ENCODE measurements at regions not wholly inside any gene's neighbourhood (a gene's known extent, or its start where the extent isn't known, plus 50 kb on each side); places are given as distances from the start of the nearest gene placed in this dataset.
"Not testable (repeated sequence)": the region's sequence is repeated elsewhere in the genome, so short reads cannot be mapped to it uniquely, and the experiment has no call there.

- DNase-seq: not testable (repeated sequence)
Measured at GRCh38 chr10:109809954-109810353, 113.4 kb downstream of the XPNPEP1 start.

- DNase-seq: not testable (repeated sequence)
Measured at GRCh38 chr10:109801191-109801590, 122.1 kb downstream of the XPNPEP1 start.

DNA sequence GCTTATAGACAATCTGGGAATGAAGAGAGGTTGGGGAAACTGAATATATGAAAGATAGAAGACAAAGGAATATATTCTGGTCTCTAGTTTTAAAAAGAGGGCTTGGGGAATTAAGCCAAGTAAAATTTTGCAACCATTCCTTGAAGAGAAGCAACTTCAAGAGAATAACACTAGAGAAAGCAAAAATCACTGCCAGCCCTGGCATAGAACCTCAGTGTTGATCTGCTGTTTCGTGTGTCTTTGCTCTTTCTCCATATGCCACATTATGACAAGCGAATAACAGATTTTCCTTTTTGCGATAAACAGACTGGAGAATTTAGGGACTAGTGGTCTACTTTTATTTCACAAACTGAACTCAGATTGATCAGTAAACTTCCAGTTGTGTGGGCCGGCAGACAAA is 132.7 kb downstream of the XPNPEP1 start:
- DNase-seq: no peak

GRCh38 chr10:109784236-109784635 is 139.1 kb downstream of the XPNPEP1 start:
- DNase-seq: no peak

DNA sequence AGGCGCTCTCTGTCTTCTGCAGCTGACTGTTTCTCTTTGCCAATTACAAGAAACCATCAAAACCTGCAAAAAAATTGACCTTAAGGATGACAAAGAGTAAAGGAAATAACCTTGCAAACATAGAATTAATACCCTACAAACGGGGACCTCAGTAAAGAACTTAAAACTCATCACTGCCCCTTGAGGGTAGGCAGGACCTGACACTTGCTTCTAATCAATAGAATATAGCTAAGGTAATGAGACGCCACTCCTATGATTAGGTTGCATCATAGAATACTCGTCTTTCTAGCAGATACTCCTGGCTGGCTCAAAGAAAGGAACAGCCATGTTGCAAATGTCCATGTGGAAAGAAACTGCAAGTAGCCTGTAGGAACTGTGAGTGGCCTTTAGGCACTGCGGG is 140.0 kb downstream of the XPNPEP1 start:
- no peak for DNase-seq

DNA sequence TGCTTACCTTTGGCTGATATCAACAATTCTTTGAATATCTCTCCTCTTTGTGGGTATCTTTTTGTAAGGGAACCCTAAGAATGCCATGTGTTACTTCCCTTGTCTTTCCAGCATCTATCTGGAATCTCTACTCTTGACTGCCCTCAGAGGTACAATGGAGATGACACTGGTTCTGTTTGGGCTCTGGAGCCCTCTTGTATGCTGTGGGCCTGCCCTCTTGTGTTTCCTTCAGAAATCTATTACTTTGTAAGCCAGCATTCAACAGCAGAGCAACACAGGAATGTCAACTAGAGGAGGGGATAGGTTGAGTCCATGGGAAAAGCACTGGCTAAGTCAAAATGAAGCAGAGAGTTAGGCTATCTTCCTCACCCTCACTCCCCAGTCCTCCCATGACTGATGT is 142.3 kb downstream of the XPNPEP1 start:
- DNase-seq: no peak

GRCh38 chr10:109778993-109779392 is 144.3 kb downstream of the XPNPEP1 start:
- no peak for DNase-seq

DNA sequence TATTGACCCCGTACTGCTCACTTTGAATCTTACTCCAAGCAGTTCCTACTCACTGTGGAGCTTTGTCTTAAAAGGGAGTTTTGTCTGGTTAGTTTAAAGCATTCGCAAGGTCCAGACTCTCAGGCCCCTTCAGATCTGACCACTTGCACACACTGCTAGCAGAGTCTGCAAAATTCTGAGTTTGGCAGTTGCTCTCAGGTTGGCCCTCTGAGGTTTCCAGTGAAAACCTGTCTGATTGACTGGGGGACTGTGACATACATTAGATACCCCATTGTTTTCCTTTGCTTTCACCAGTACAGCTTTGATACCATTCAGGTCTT is 149.2 kb downstream of the XPNPEP1 start:
- no peak for DNase-seq

DNA sequence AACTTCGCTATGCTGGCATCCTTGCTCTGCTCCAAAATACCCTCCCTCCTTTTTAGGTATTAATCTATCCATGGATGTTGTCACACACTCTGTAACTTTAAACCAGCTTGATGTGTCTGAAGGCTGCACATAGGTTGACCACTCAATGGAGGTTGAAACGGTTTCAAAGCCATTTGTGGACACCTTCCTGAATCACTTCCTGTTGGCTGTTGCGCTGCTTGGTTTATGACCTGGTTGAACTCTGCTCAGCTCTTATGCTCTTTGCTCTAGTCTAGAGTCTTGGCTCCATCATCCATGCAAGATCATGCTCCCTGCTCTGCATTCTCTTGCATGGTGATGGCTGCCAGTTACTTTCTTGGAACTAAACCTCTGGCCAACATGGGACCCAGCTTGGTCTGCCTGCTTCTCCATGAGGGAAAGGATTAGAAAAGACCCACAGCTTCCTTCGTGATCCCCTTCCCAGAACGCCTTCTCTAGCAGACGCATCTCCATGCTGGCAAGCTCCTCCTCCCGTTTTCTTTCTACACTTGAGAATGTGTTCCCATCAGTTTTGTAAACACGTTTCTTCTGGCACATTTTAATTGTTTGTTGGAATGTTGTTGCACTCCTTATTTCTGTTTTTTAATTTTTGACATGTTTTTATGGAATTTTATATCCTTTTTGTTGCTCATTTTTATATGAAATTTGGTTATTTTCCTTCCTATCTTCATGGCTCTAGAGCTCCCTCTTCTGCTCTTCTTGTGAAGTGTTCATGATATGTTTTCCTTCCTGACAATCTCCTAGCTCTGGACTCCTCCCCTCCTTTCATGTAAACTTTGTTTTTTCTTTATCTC is 149.8 kb downstream of the XPNPEP1 start:
- DNase-seq: peak; percentile 66

DNA sequence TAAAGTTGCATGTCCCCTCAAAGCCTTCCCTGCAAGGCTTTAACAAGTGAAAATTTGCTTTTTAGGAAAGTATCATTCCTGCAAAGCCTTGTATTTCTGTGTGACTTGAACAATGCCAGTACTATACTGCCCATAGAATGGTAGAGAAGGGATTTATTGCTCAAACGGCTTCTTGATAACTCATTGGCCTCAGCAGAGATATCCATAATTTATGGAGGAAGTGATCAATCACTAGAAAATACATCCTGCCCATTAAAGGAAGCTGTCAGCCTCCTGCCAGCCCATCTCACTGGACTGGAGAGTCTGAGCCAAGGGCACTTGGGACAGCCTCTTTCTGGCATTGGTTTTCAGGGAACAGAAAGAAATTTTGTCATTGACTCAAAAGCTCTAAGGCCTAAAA is 152.6 kb downstream of the XPNPEP1 start:
- peak; percentile 22 for DNase-seq

- no peak for DNase-seq
Measured at GRCh38 chr10:109769966-109770365, 153.3 kb downstream of the XPNPEP1 start.

GRCh38 chr10:109765838-109766237 is 157.5 kb downstream of the XPNPEP1 start:
- no peak for DNase-seq

GRCh38 chr10:109762555-109762954 is 160.8 kb downstream of the XPNPEP1 start:
- DNase-seq: no peak

GRCh38 chr10:109757670-109758069 is 165.6 kb downstream of the XPNPEP1 start:
- not testable (repeated sequence) for DNase-seq

DNA sequence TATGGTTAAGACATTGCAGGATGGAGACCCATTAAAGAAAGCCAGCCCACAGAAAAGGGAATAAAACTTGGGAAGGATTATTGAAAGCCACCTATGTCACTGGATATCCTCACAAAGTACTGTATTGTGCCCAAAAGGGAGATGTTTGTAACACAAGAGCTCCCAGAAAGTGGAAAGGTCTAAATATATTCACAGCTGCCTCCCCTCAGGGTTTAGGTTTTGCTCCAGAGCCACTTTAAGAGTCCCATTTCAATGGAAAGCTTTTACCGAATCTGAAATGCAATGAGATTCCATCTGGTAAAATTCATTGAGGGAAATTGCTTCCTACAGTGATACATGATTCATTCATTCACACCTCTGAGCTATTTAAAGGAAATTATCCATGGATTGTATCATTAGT is 176.4 kb downstream of the XPNPEP1 start:
- DNase-seq: no peak

DNA sequence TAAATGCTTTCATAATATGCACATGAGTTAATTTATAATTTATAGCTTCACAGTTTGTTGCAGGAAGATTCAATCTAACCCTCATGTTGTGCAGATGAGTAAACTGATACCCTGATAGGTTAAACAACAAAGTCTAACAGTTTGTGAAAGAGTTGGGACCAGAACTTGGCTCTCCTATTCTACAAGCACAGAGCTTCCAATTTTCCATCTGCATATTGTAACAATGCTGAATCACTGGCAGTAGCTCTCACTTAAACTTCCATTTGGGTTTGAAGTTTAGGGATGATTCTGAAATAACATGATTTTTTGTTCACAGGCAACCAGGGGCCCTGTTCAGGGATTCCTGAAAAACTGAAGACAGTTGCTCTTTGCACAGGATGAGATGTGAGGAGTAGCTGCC is 179.3 kb downstream of the XPNPEP1 start:
- peak; percentile 18 for DNase-seq

DNA sequence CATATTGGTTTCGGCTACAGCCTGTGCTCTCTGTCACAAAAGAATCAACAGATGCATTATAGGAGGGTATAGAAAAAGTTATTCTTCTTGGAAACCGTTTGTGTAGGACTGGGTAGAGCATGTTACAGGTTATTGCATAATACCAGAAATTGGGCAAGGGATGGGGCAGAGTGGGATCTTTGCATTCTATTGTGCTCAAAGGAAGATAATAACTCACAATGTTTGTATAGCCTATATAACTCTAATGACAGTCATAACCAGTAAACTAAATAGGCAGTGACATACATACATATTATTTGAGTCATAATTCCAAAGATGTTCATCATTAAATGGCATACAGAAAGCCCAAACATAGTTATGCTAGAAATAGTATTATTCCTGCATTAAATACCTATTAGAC is 179.7 kb downstream of the XPNPEP1 start:
- no peak for DNase-seq

- no peak for DNase-seq
Measured at GRCh38 chr10:109743146-109743545, 180.2 kb downstream of the XPNPEP1 start.

- DNase-seq: no peak
Measured at GRCh38 chr10:109741712-109742111, 181.6 kb downstream of the XPNPEP1 start.

GRCh38 chr10:109740436-109740835 is 182.9 kb downstream of the XPNPEP1 start:
- DNase-seq: no peak

DNA sequence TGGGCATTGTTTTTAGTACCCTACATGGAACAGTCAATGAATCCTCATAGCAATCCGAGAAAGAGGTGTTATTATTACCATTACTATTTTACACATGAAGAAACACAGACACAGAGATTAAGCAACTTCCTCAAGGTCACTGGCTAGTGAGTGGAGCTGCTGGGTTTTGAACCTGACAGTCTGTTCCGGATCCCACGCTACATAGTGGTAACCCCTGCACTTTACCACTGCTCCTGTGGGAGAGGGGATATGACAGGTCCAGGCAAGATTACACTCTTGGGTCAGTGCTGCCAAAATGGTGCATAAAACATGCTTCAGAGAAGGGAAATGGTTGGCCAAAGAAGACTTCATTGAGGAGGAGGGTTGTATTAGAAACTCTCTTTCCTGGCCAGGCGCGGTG is 185.7 kb downstream of the XPNPEP1 start:
- no peak for DNase-seq

- DNase-seq: no peak
Measured at GRCh38 chr10:109737009-109737408, 186.3 kb downstream of the XPNPEP1 start.

DNA sequence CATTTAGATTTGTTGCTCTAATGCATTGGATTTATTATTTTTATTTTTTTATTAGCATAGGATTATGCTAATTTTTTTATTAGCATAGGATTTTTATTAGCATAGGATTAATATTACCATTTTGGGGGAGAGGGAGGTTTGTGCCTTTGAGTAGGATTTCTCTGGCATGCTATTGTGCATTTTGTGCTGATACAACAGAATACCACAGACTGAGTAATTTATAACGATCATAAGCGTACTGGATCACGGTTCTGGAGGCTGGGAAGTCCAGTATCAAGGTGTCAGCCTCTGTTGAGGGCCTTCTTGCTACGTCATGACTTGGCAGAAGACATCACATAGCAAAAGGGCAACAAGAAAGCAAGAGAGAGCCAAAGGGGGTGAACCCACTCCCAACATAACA is 187.5 kb downstream of the XPNPEP1 start:
- no peak for DNase-seq

GRCh38 chr10:109732254-109732965 is 190.9 kb downstream of the XPNPEP1 start:
- no peak for DNase-seq

DNA sequence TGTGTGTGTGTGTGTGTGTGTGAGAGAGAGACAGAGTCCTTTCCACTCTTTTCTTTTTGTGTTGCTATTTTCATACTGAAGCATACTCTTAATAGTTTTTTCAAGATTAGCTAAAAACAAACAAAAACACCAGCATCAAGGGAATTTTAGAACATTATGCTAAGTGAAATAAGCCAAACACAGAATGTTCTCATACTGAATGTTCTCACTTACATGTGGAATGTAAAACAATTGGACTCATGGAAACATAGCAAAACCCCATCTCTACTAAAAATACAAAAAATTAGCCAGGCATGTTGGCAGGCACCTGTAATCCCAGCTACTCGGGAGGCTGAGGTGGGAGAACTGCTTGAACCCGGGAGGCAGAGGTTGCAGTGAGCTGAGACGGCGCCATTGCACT is 193.4 kb downstream of the XPNPEP1 start:
- DNase-seq: not testable (repeated sequence)

Measured in eye (tissue), 1 donor.